ENCODE measurements at regions not wholly inside any gene's neighbourhood (a gene's known extent, or its start where the extent isn't known, plus 50 kb on each side); places are given as distances from the start of the nearest gene placed in this dataset.

GRCh38 chr18:44582456-44582855 lies 98.2 kb upstream of the SETBP1 start:
- CTCF ChIA-PET = no interaction called here
- H3K4me1 ChIP-seq (ENCODE audit: insufficient read depth, low read length, poor library complexity, severe bottlenecking) = peaks cover 5% of the 10 kb centered on the region
- H3K27me3 ChIP-seq (replicated peaks; ENCODE audit: insufficient read depth, low read depth, low read length, poor library complexity) = no peaks in the 10 kb centered on the region
- H3K4me3 ChIP-seq (ENCODE audit: low read depth, low read length, poor library complexity, severe bottlenecking) = no peak overlapping the region
- POLR2A ChIA-PET (ENCODE audit: low non-redundant PET) = no interaction called here
- H3K9me3 ChIP-seq (ENCODE audit: low read depth, low read length, poor library complexity, severe bottlenecking) = no peaks in the 10 kb centered on the region
- no TSS peak for BruUV-seq (replicated peaks)
- intact Hi-C loops (cut with micrococcal nuclease; ENCODE audit: unreplicated experiment) = no loop called here
- no peaks in the 10 kb centered on the region for H3K36me3 ChIP-seq (ENCODE audit: insufficient read depth, low read length, poor library complexity, severe bottlenecking)
- H3K27ac ChIP-seq (ENCODE audit: low read depth, low read length, poor library complexity, severe bottlenecking) = no peak overlapping the region
- no peak for DNase-seq (ENCODE audit: low spot score)
- TF ChIP-seq EZH2 (IDR thresholded peaks at IDR 0.05; ENCODE audit: borderline replicate concordance, low read depth, low read length, poor library complexity, severe bottlenecking) (no peak), CTCF (conservative IDR thresholded peaks at IDR 0.05; ENCODE audit: low read depth, low read length) (no peak)

GRCh38 chr18:44584900-44585299 lies 95.8 kb upstream of the SETBP1 start:
- CTCF ChIA-PET = no interaction called here
- H3K4me1 ChIP-seq (ENCODE audit: insufficient read depth, low read length, poor library complexity, severe bottlenecking) = no peaks in the 10 kb centered on the region
- intact Hi-C loops (cut with micrococcal nuclease; ENCODE audit: unreplicated experiment) = no loop called here
- H3K27ac ChIP-seq (ENCODE audit: low read depth, low read length, poor library complexity, severe bottlenecking) = no peak overlapping the region
- H3K27me3 ChIP-seq (replicated peaks; ENCODE audit: insufficient read depth, low read depth, low read length, poor library complexity) = no peaks in the 10 kb centered on the region
- no peak overlapping the region for H3K4me3 ChIP-seq (ENCODE audit: low read depth, low read length, poor library complexity, severe bottlenecking)
- DNase-seq (ENCODE audit: low spot score) = no peak
- H3K36me3 ChIP-seq (ENCODE audit: insufficient read depth, low read length, poor library complexity, severe bottlenecking) = no peaks in the 10 kb centered on the region
- H3K9me3 ChIP-seq (ENCODE audit: low read depth, low read length, poor library complexity, severe bottlenecking) = no peaks in the 10 kb centered on the region
- no TSS peak for BruUV-seq (replicated peaks)
- TF ChIP-seq EZH2 (IDR thresholded peaks at IDR 0.05; ENCODE audit: borderline replicate concordance, low read depth, low read length, poor library complexity, severe bottlenecking) (no peak), CTCF (conservative IDR thresholded peaks at IDR 0.05; ENCODE audit: low read depth, low read length) (no peak)
- POLR2A ChIA-PET (ENCODE audit: low non-redundant PET) = no interaction called here

GRCh38 chr18:44586782-44587524 lies 93.7 kb upstream of the SETBP1 start:
- TF ChIP-seq CTCF (conservative IDR thresholded peaks at IDR 0.05; ENCODE audit: low read depth, low read length) (no peak), EZH2 (IDR thresholded peaks at IDR 0.05; ENCODE audit: borderline replicate concordance, low read depth, low read length, poor library complexity, severe bottlenecking) (no peak)
- Histone ChIP-seq H3K9me3 (ENCODE audit: low read depth, low read length, poor library complexity, severe bottlenecking) (no peaks in the 10 kb centered on the region), H3K27ac (ENCODE audit: low read depth, low read length, poor library complexity, severe bottlenecking) (no peak overlapping the region), H3K4me3 (ENCODE audit: low read depth, low read length, poor library complexity, severe bottlenecking) (no peak overlapping the region), H3K27me3 (replicated peaks; ENCODE audit: insufficient read depth, low read depth, low read length, poor library complexity) (no peaks in the 10 kb centered on the region), H3K4me1 (ENCODE audit: insufficient read depth, low read length, poor library complexity, severe bottlenecking) (no peaks in the 10 kb centered on the region), H3K36me3 (ENCODE audit: insufficient read depth, low read length, poor library complexity, severe bottlenecking) (no peaks in the 10 kb centered on the region)
- CTCF ChIA-PET = no interaction called here
- POLR2A ChIA-PET (ENCODE audit: low non-redundant PET) = no interaction called here
- intact Hi-C loops (cut with micrococcal nuclease; ENCODE audit: unreplicated experiment) = no loop called here
- DNase-seq (ENCODE audit: low spot score) = no peak
- no TSS peak for BruUV-seq (replicated peaks)

All from A673 (cell line).